Smooth muscle cell (in vitro differentiated cells): ENCODE measurements at regions not wholly inside any gene's neighbourhood (a gene's known extent, or its start where the extent isn't known, plus 50 kb on each side); places are given as distances from the start of the nearest gene placed in this dataset.

ENCODE experiments used
- DNase-seq: peaks from one replicate; lab custom pipeline; 2025; ENCODE audit not compliant: unreplicated experiment; lab: John Stamatoyannopoulos, UW
- H2AFZ ChIP-seq: fragments of 200-600 bp; sonication (generic); 2 replicates; pipeline ENCODE4 v1.6.0; 2016; ENCODE audit warnings: antibody characterized with exemption, low read depth, mild to moderate bottlenecking
- H3F3A ChIP-seq: fragments of 200-600 bp; sonication (generic); 2 replicates; pipeline ENCODE4 v1.6.0; 2017; ENCODE audit warnings: antibody characterized with exemption, low read depth
- H3K27ac ChIP-seq: fragments of 200-600 bp; sonication (generic); 2 replicates; pipeline ENCODE4 v1.5.1; 2016; ENCODE audit warnings: low read depth, mild to moderate bottlenecking
- H3K27me3 ChIP-seq: fragments of 200-600 bp; sonication (generic); 2 replicates; pipeline ENCODE4 v1.6.1; 2016; ENCODE audit warnings: low read depth, mild to moderate bottlenecking
- H3K36me3 ChIP-seq: fragments of 200-600 bp; sonication (generic); 2 replicates; pipeline ENCODE4 v1.5.1; 2016; ENCODE audit warnings: low read depth
- H3K4me1 ChIP-seq: fragments of 200-600 bp; sonication (generic); 2 replicates; pipeline ENCODE4 v1.5.1; 2016; ENCODE audit warnings: low read depth
- H3K4me2 ChIP-seq: fragments of 200-600 bp; sonication (generic); 2 replicates; pipeline ENCODE4 v1.6.0; 2016; ENCODE audit warnings: mild to moderate bottlenecking
- H3K4me3 ChIP-seq: fragments of 200-600 bp; sonication (generic); 2 replicates; pipeline ENCODE4 v1.5.1; 2016; ENCODE audit warnings: mild to moderate bottlenecking
- H3K79me2 ChIP-seq: fragments of 200-600 bp; sonication (generic); 2 replicates; pipeline ENCODE4 v1.6.0; 2016; ENCODE audit warnings: low read depth, mild to moderate bottlenecking
- H3K9ac ChIP-seq: fragments of 200-600 bp; sonication (generic); 2 replicates; pipeline ENCODE4 v1.6.0; 2016; ENCODE audit warnings: low read depth
- H3K9me3 ChIP-seq: fragments of 200-600 bp; sonication (generic); replicated peaks from 2 replicates; pipeline ENCODE4 v1.5.1; 2016; ENCODE audit warnings: low read depth
- H4K20me1 ChIP-seq: fragments of 200-600 bp; sonication (generic); 2 replicates; pipeline ENCODE4 v1.6.0; 2016; ENCODE audit warnings: low read depth
- WGBS: methylation state at CpG from one replicate; pipeline ENCODE4 v1.1.7; 2016; ENCODE audit warnings: low lambda C conversion rate; 5-methylcytosine and 5-hydroxymethylcytosine counted together
- TF ChIP-seq, protein P1 (sequence below): fragments of 200-600 bp; sonication (generic); IDR thresholded peaks from 2 replicates; pipeline ENCODE4 v1.5.1; 2017; ENCODE audit warnings: borderline replicate concordance, mild to moderate bottlenecking, antibody characterized with exemption; ENCODE audit not compliant: insufficient read depth, poor library complexity, severe bottlenecking

- Histone ChIP-seq H3K36me3 (no peaks in the 10 kb centered on the region), H3K27ac (no peak overlapping the region), H3K9ac (no peak overlapping the region), H3K79me2 (no peaks in the 10 kb centered on the region), H3K4me3 (no peak overlapping the region), H3F3A (no peaks in the 10 kb centered on the region), H3K4me1 (no peaks in the 10 kb centered on the region), H2AFZ (no peak overlapping the region), H3K27me3 (no peaks in the 10 kb centered on the region), H4K20me1 (no peaks in the 10 kb centered on the region), H3K4me2 (no peak overlapping the region), H3K9me3 (no peaks in the 10 kb centered on the region)
- TF ChIP-seq, protein P1, sequence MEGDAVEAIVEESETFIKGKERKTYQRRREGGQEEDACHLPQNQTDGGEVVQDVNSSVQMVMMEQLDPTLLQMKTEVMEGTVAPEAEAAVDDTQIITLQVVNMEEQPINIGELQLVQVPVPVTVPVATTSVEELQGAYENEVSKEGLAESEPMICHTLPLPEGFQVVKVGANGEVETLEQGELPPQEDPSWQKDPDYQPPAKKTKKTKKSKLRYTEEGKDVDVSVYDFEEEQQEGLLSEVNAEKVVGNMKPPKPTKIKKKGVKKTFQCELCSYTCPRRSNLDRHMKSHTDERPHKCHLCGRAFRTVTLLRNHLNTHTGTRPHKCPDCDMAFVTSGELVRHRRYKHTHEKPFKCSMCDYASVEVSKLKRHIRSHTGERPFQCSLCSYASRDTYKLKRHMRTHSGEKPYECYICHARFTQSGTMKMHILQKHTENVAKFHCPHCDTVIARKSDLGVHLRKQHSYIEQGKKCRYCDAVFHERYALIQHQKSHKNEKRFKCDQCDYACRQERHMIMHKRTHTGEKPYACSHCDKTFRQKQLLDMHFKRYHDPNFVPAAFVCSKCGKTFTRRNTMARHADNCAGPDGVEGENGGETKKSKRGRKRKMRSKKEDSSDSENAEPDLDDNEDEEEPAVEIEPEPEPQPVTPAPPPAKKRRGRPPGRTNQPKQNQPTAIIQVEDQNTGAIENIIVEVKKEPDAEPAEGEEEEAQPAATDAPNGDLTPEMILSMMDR = no peak
- WGBS = 84% methylated on average over 2 of the region's 2 CpGs
- no peak for DNase-seq
These were observed 426.1 kb downstream of the MID1IP1 start for GRCh38 chrX:39227371-39227770.

DNA sequence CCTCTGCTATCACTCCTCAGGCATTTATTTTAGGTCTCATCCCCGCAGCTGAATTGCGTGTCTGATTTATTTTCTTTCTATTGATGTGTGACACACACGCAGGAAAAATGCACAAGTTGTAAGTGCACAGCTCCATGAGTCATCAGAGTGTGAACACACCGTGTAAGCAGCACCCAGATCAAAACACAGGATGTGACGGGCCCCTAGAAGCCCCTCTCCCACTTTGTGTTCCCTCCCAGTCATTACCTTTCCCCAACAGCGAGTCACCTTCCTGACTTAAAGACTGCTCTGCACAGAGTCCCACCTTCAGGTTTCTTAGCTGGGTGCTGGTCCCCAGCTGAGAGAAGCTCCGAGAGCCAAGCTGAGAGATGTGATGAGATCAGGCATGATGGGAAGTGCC, 436.7 kb downstream of the MID1IP1 start:
- Histone ChIP-seq H4K20me1 (no peaks in the 10 kb centered on the region), H3K27ac (no peak overlapping the region), H3K9ac (no peak overlapping the region), H3K9me3 (no peaks in the 10 kb centered on the region), H3K79me2 (no peaks in the 10 kb centered on the region), H3F3A (no peaks in the 10 kb centered on the region), H3K36me3 (no peaks in the 10 kb centered on the region), H3K27me3 (no peaks in the 10 kb centered on the region), H3K4me3 (no peak overlapping the region), H3K4me2 (no peak overlapping the region), H3K4me1 (no peaks in the 10 kb centered on the region), H2AFZ (no peak overlapping the region)
- DNase-seq = no peak
- TF ChIP-seq, protein P1 = no peak
- 64% methylated on average over 7 of the region's 7 CpGs for WGBS

GRCh38 chrX:39242187-39242586, 440.9 kb downstream of the MID1IP1 start:
- Histone ChIP-seq H2AFZ (no peak overlapping the region), H3F3A (no peaks in the 10 kb centered on the region), H3K36me3 (no peaks in the 10 kb centered on the region), H3K4me2 (no peak overlapping the region), H3K27ac (no peak overlapping the region), H3K27me3 (no peaks in the 10 kb centered on the region), H3K9ac (no peak overlapping the region), H3K4me1 (no peaks in the 10 kb centered on the region), H3K4me3 (no peak overlapping the region), H4K20me1 (no peaks in the 10 kb centered on the region), H3K9me3 (no peaks in the 10 kb centered on the region), H3K79me2 (no peaks in the 10 kb centered on the region)
- 87% methylated on average over 1 of the region's 1 CpG for WGBS
- TF ChIP-seq, protein P1 = peak; percentile 40
- DNase-seq = no peak

DNA sequence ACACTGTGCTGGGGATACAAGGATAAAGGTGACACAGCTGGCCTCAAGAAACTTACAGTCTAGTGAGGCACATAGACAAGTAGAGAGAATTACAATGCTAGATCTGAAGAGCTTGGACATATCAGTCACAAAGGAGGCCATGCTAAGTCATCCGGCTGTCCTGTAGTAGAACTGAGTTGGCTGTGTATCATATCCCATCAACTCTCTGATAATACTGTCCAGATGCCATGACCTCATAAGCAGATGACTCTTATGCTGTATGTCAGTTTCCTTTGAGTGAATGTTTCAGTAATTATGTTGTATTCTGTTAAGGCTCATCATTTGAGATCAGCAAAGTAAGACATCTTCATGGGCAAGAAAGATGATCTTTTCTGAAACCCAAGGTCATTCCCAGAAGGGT, 442.9 kb downstream of the MID1IP1 start:
- Histone ChIP-seq H3K36me3 (no peaks in the 10 kb centered on the region), H3K4me2 (no peak overlapping the region)

More for the DNA sequence above, 442.9 kb downstream of the MID1IP1 start:
- no peak for DNase-seq
- Histone ChIP-seq H3K27ac (no peak overlapping the region), H3K4me1 (no peaks in the 10 kb centered on the region), H3F3A (no peaks in the 10 kb centered on the region), H3K4me3 (no peak overlapping the region), H3K9me3 (no peaks in the 10 kb centered on the region), H3K79me2 (no peaks in the 10 kb centered on the region), H3K9ac (no peak overlapping the region), H3K27me3 (no peaks in the 10 kb centered on the region), H2AFZ (no peak overlapping the region), H4K20me1 (no peaks in the 10 kb centered on the region)
- WGBS = 63% methylated on average over 1 of the region's 1 CpG
- TF ChIP-seq, protein P1 = no peak
